ENCODE measurements at regions not wholly inside any gene's neighbourhood (a gene's known extent, or its start where the extent isn't known, plus 50 kb on each side); places are given as distances from the start of the nearest gene placed in this dataset.

DNA sequence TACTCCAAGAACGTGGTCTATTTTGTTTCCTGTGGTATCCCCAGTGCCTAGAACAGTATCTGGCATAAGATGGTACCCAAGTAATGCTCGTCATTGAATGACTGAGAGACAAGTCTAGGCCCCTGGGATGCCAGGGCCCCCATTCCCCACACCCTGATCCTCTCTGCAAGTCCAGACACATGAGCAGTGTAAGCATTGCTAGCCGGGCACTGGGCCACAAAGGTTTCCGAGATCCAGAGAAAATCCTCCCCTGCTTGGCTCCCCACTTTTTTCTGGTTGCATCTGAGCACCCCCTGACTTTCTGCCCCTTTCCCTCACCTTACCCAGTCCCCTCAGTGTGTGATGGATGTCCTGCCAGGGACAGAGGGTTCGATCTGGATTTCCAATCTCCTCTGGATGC is 160.1 kb upstream of the NECTIN1 start:
- TF ChIP-seq, protein P1, sequence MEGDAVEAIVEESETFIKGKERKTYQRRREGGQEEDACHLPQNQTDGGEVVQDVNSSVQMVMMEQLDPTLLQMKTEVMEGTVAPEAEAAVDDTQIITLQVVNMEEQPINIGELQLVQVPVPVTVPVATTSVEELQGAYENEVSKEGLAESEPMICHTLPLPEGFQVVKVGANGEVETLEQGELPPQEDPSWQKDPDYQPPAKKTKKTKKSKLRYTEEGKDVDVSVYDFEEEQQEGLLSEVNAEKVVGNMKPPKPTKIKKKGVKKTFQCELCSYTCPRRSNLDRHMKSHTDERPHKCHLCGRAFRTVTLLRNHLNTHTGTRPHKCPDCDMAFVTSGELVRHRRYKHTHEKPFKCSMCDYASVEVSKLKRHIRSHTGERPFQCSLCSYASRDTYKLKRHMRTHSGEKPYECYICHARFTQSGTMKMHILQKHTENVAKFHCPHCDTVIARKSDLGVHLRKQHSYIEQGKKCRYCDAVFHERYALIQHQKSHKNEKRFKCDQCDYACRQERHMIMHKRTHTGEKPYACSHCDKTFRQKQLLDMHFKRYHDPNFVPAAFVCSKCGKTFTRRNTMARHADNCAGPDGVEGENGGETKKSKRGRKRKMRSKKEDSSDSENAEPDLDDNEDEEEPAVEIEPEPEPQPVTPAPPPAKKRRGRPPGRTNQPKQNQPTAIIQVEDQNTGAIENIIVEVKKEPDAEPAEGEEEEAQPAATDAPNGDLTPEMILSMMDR (IDR thresholded peaks at IDR 0.05; ENCODE audit: insufficient read depth, low read depth, low read length, missing control alignments) = no peak
- H3K4me3 ChIP-seq (ENCODE audit: low read depth, low read length) = no peak overlapping the region
- DNase-seq (ENCODE audit: low read depth) = no peak

- H3K4me3 ChIP-seq (ENCODE audit: low read depth, low read length) = no peak overlapping the region
- DNase-seq (ENCODE audit: low read depth) = no peak
- TF ChIP-seq, protein P1 (IDR thresholded peaks at IDR 0.05; ENCODE audit: insufficient read depth, low read depth, low read length, missing control alignments) = no peak
Measured at GRCh38 chr11:119888119-119888518, 159.1 kb upstream of the NECTIN1 start.

DNA sequence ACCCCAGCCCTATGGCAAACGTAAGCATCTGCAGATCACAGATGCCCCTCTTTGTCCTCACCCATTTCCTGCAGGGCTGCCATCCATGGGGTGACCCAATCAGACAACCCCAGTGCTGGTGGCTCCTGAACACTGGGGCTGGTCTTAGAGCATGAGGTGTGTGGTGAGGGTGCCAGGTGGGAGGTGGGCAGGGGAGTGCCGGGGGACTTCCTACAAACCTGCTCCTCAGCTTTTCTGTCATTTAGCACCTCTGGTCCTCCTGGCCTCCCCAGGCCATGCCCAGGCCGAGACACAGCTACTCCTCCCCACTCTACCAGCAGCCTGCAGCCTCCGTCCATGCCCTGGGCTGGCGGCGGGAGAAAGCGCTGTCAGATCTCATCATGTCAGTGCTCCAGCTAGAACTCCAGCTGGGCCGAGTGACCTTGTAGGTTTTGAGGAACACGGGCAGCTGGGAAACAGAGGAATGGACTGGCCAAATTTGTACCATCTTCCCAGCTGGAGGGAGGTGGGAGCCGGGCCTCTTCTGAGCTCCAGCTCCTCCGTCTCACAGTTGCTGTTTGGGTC is 157.7 kb upstream of the NECTIN1 start:
- TF ChIP-seq, protein P1 (IDR thresholded peaks at IDR 0.05; ENCODE audit: insufficient read depth, low read depth, low read length, missing control alignments) = no peak
- DNase-seq (ENCODE audit: low read depth) = no peak
- H3K4me3 ChIP-seq (ENCODE audit: low read depth, low read length) = no peak overlapping the region

GRCh38 chr11:119885861-119886567 is 157.0 kb upstream of the NECTIN1 start:
- DNase-seq (ENCODE audit: low read depth) = no peak
- no peak overlapping the region for H3K4me3 ChIP-seq (ENCODE audit: low read depth, low read length)
- TF ChIP-seq, protein P1 (IDR thresholded peaks at IDR 0.05; ENCODE audit: insufficient read depth, low read depth, low read length, missing control alignments) = no peak

GRCh38 chr11:119885067-119885466 is 156.1 kb upstream of the NECTIN1 start:
- TF ChIP-seq, protein P1 (IDR thresholded peaks at IDR 0.05; ENCODE audit: insufficient read depth, low read depth, low read length, missing control alignments) = no peak
- no peak for DNase-seq (ENCODE audit: low read depth)
- H3K4me3 ChIP-seq (ENCODE audit: low read depth, low read length) = no peak overlapping the region

DNA sequence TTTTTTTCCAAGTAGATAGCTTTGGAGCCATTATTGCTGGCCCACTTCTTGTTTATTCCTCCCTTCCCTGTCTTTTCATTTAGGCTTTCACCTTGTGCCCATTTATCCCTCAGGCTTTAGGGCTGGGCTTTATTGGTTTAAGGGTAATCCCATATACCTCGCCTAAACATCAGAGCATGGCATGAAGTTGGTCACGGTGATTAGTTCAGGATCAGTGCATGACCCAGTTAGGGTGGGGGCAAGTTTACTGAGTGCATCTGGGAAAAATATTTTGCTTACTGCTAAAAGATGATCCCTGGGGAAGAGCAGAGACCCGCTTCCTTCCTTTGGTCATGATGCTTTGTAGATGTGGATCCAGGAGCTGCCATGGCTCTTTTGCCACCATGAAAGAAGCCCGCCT is 153.3 kb upstream of the NECTIN1 start:
- TF ChIP-seq, protein P1 (IDR thresholded peaks at IDR 0.05; ENCODE audit: insufficient read depth, low read depth, low read length, missing control alignments) = no peak
- H3K4me3 ChIP-seq (ENCODE audit: low read depth, low read length) = no peak overlapping the region
- no peak for DNase-seq (ENCODE audit: low read depth)

DNA sequence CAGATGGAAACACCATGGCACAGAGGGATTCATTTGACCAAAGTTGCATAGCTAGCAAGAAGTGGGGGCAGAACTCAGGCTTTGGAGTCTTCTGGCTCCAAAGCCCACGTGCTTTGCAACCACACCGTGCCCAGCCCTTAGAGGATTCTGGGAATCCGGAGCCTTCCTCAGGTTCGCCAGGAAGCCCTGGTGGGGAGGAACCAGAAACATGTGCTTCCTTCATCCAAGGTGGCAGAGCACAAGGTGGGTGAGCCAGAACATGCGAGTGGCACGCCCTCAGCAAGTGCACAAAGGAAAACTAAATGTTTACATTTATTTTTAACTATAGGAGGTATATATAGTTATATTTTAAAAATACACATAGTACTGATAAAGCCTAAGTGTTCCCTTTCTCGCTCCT is 151.9 kb upstream of the NECTIN1 start:
- DNase-seq (ENCODE audit: low read depth) = no peak
- TF ChIP-seq, protein P1 (IDR thresholded peaks at IDR 0.05; ENCODE audit: insufficient read depth, low read depth, low read length, missing control alignments) = no peak
- H3K4me3 ChIP-seq (ENCODE audit: low read depth, low read length) = no peak overlapping the region

All from GM12865 (cell line).